ENCODE measurements at regions not wholly inside any gene's neighbourhood (a gene's known extent, or its start where the extent isn't known, plus 50 kb on each side); places are given as distances from the start of the nearest gene placed in this dataset.

- TF ChIP-seq EZH2 (IDR thresholded peaks at IDR 0.05; ENCODE audit: low read length, unreplicated experiment) = no peak
- no peak for TF ChIP-seq CTCF (conservative IDR thresholded peaks at IDR 0.05; ENCODE audit: low read depth, low read length)
- no peak for TF ChIP-seq EZH2phosphoT487 (IDR thresholded peaks at IDR 0.05; ENCODE audit: borderline replicate concordance, low read length)
Observed at GRCh38 chr12:30104971-30105370, 321.2 kb upstream of the TMTC1 start.
